ENCODE measurements at regions not wholly inside any gene's neighbourhood (a gene's known extent, or its start where the extent isn't known, plus 50 kb on each side); places are given as distances from the start of the nearest gene placed in this dataset.

DNA sequence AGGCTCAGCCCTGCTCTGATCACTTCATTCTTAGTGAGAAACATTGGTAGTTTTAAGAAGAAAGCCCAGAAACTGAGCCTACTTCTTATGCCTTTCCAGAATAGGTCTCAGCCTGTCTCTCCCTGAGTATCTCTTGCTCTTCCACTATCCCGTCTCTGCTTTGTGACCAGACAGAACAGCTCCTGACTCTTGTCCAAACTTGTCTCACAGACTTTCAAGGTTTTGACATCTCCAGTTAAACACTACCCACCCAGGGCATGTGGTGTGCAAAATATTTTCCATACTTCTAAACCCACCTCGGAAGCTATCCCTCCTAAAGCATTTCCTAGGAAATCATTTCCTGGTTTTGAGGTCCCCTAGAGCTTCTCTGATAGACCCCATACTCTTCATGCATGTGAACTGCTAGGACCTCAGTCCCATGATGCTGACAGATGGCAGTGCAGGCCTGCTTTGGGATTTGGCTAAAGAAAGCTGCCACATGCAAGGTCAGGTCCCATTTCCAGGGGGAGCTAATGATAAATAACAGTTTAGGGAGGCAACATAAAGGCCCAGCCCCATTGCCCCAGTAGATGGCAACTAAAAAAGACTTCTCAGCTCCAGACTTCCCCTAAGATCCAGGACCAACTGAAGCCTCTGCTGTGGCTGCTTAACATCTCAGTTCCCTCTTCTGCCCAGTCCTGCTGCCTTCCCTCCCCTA is 211.5 kb downstream of the MED10 start:
- Histone ChIP-seq H3K27me3 (ENCODE audit: insufficient read depth, poor library complexity, severe bottlenecking) (no peaks in the 10 kb centered on the region), H3K27ac (replicated peaks) (no peak overlapping the region), H3K4me3 (replicated peaks; ENCODE audit: insufficient read depth, low read length) (no peak overlapping the region)
- no peak for DNase-seq (ENCODE audit: low read depth in 1 of 2, low spot score in 1 of 2)
- TF ChIP-seq GABPA (IDR thresholded peaks at IDR 0.05; ENCODE audit: low read depth) (no peak), SPI1 (IDR thresholded peaks at IDR 0.05; ENCODE audit: borderline replicate concordance, low read depth) (no peak), REST (IDR thresholded peaks at IDR 0.05; ENCODE audit: insufficient replicate concordance, low read depth) (no peak), POLR2AphosphoS5 (IDR thresholded peaks at IDR 0.05; ENCODE audit: low read depth) (no peak)
- TF ChIP-seq, protein P1, sequence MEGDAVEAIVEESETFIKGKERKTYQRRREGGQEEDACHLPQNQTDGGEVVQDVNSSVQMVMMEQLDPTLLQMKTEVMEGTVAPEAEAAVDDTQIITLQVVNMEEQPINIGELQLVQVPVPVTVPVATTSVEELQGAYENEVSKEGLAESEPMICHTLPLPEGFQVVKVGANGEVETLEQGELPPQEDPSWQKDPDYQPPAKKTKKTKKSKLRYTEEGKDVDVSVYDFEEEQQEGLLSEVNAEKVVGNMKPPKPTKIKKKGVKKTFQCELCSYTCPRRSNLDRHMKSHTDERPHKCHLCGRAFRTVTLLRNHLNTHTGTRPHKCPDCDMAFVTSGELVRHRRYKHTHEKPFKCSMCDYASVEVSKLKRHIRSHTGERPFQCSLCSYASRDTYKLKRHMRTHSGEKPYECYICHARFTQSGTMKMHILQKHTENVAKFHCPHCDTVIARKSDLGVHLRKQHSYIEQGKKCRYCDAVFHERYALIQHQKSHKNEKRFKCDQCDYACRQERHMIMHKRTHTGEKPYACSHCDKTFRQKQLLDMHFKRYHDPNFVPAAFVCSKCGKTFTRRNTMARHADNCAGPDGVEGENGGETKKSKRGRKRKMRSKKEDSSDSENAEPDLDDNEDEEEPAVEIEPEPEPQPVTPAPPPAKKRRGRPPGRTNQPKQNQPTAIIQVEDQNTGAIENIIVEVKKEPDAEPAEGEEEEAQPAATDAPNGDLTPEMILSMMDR (IDR thresholded peaks at IDR 0.05; ENCODE audit: insufficient read depth, low read length), result no peak

- TF ChIP-seq, protein P1 (IDR thresholded peaks at IDR 0.05; ENCODE audit: insufficient read depth, low read length), result no peak
- TF ChIP-seq POLR2AphosphoS5 (IDR thresholded peaks at IDR 0.05; ENCODE audit: low read depth) (no peak), GABPA (IDR thresholded peaks at IDR 0.05; ENCODE audit: low read depth) (no peak), SPI1 (IDR thresholded peaks at IDR 0.05; ENCODE audit: borderline replicate concordance, low read depth) (no peak), REST (IDR thresholded peaks at IDR 0.05; ENCODE audit: insufficient replicate concordance, low read depth) (no peak)
- no peak overlapping the region for H3K27ac ChIP-seq (replicated peaks)
- no peaks in the 10 kb centered on the region for H3K27me3 ChIP-seq (ENCODE audit: insufficient read depth, poor library complexity, severe bottlenecking)
- H3K4me3 ChIP-seq (replicated peaks; ENCODE audit: insufficient read depth, low read length), result no peak overlapping the region
- DNase-seq (ENCODE audit: low read depth in 1 of 2, low spot score in 1 of 2), result no peak
Observed at GRCh38 chr5:6163913-6164312, 214.4 kb downstream of the MED10 start.

- no peak overlapping the region for H3K27ac ChIP-seq (replicated peaks)
- no peak for DNase-seq (ENCODE audit: low read depth in 1 of 2, low spot score in 1 of 2)
Observed at GRCh38 chr5:6162175-6162574, 216.2 kb downstream of the MED10 start.

More at GRCh38 chr5:6162175-6162574, 216.2 kb downstream of the MED10 start:
- H3K27me3 ChIP-seq (ENCODE audit: insufficient read depth, poor library complexity, severe bottlenecking), result no peaks in the 10 kb centered on the region
- H3K4me3 ChIP-seq (replicated peaks; ENCODE audit: insufficient read depth, low read length), result no peak overlapping the region
- TF ChIP-seq GABPA (IDR thresholded peaks at IDR 0.05; ENCODE audit: low read depth), result no peak
- TF ChIP-seq, protein P1 (IDR thresholded peaks at IDR 0.05; ENCODE audit: insufficient read depth, low read length), result no peak
- TF ChIP-seq POLR2AphosphoS5 (IDR thresholded peaks at IDR 0.05; ENCODE audit: low read depth), result no peak
- TF ChIP-seq SPI1 (IDR thresholded peaks at IDR 0.05; ENCODE audit: borderline replicate concordance, low read depth), result no peak
- no peak for TF ChIP-seq REST (IDR thresholded peaks at IDR 0.05; ENCODE audit: insufficient replicate concordance, low read depth)

Measured in HL-60 (cell line).